Stimulated activated CD8-positive, alpha-beta memory T cell treated with anti-CD3 and anti-CD28 coated beads, Interleukin-4, amount 100 ng/mL, for 4 hours (primary cell): ENCODE measurements at regions not wholly inside any gene's neighbourhood (a gene's known extent, or its start where the extent isn't known, plus 50 kb on each side); places are given as distances from the start of the nearest gene placed in this dataset.

ENCODE experiments used
- DNase-seq, 2 donors: peaks; one replicate each; pipeline ENCODE4 v3.0.0-alpha.2; 2020; ENCODE audit warnings: low read depth in 2 of 2, low spot score in 1 of 2

DNA sequence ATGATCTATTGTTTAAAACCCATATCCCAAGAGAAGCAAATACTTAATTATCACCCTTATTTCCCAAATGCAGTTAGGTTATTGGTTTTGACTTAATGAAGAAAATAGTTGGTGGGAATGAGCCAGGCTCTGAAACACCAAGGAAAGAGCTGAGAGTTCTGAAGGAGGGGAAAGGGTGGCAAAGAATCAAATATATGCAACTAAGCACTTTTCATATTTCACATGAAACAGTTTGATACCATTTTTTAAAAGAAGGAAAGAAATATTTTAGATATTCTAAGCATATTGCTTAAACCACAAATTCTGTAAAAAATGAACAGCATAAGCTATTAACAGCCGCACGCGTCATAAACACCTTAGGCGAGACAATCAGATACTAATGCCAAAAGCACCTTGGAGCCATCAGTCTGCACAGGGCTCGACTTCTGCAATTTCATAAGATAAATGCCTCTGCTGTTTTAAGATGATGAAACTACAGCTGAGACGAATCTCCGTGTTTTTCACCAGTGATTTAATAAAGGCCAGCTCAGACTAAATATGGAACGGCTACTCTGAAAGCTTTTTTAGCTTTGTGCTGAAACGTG lies 371.7 kb downstream of the EN1 start:
- DNase-seq, result no peak

DNA sequence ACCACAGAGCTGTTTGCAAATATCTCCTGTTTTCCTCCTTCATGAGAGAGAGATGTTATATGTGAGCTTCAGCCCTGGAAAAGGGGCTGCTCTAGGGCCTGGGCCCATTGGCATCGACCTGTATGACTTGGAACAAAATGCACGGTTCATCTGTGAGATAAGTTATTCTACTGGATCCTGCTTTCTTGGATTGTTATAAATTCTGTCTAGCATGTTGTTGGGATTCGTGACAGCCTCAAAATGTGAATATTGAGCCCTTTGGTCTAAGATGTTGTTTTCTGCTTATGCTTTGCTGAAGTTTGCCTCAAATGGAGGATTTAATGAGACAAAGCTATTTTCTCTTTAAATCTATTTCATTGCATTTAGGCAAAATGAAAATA lies 372.9 kb downstream of the EN1 start:
- DNase-seq, result no peak

DNA sequence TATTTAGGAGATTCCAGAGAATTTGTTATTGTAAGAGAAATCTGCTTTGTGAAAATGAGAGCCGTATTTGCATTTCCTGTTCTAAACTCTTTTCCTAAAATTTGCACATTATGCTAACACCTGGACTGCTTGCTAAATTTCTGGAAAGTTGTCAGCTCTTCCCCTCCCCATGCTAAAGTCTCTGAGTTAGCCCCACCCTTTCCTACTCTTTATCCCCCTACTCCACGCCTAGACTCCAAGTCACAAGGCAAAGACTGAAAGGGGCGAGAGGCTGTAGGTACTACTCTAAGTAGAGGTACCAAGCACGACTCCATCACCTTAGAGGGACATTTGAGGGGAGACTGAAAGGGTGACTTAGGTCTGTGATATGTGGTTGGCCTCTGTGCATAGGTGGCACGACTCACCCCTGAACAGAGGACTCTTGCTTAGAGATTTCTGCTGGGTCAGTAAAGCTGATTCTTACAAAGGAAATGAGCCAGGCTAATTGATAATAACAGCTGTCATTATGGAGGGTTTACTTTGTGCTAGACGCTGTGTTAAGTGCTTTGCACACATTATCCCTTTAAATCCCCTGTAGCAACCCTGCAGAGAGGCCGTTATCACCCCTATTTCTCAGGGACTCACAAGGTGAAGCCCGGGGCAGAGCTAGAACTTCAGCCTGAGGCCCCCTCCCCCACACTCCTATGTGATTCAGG lies 373.5 kb downstream of the EN1 start:
- no peak for DNase-seq

DNA sequence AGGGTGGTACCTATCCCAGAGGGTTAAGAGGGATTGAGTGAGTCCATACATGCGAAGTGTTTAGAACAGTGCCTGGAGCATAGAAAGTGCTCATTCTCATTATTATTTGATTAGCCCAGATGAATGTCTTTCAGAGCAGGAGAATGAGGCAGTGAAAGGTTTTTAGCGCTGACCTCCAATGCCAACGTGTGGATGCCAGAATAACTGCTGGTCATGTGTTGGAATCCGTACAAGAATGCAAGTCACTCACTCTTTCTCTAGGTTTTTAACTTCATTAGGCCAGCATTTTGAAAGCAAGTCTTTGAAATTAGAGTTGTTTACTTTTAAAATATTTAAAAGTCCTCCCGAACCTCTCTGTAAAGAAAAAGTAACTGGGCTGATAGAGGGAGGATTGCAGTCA lies 374.2 kb downstream of the EN1 start:
- no peak for DNase-seq

DNA sequence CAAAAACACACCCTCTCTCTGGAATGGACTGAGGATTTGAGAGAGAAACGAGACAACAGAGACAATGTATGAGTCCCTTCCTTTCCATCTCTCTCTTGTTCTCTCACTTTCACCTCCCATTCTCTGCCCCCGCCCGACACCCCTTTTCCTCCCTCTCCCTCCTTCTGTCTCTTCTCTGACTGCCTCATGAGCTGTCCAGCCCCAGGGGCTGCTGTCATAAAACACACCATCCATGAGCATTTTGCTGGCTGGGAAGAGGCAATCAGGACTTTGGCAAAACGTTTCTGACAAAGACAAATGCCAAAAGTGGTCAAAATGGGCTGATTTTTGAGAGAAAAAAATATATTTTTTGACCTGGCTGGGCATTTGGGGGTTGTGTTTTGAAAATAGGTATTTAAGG lies 377.2 kb downstream of the EN1 start:
- DNase-seq, result no peak

DNA sequence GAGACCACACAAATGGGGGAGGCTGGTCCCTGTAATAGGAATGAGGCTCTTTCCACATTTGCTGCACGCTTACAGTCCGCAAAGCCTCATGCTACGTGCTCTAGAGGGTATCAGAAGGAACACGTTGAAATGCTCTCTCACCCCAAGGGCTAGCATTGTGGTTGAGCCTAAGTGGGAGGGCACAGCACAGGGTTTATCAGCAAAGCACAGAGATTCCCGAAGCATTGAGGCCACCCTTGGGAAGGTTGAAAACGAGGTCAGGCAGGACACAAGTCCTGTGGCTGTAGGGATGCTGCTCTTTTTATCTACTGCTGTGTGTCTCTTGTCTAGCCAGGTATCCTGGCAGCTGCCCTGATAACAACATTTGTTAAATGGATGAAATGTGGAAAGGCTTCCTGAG lies 378.3 kb downstream of the EN1 start:
- DNase-seq, result no peak

DNA sequence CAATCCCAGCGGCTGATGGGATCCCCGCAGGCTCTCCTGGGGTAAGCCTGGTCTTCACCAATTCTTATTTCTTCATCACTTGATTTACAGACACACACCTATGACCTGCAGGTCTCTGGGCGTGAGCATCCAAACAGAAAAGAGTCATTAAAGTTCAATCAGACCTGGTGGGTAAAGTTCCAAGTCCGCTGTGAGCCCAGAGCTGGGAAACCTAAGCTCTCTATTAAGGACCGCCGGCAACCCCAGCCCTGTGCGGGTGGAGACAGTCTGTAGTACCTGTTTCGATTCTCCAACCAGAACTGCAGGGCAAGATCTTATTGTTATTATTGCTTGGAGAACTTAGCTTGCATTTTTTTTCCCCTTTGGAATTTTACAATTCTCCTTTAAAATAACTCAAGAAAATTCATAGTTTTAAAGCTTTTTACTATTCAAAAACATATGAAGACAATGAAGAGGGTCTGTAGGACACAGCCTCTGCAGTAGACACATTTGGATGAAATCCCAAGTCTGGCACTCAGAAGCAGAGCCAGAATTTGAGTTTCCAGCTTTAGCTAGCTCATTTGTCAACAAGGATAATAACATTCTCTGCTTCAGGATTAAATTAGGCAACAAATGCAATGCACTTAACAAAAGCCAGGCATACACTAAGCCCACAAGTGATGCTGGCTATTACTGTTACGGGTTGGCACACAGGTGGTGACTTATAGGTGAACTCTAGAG lies 376.4 kb downstream of the INSIG2 start:
- no peak for DNase-seq

DNA sequence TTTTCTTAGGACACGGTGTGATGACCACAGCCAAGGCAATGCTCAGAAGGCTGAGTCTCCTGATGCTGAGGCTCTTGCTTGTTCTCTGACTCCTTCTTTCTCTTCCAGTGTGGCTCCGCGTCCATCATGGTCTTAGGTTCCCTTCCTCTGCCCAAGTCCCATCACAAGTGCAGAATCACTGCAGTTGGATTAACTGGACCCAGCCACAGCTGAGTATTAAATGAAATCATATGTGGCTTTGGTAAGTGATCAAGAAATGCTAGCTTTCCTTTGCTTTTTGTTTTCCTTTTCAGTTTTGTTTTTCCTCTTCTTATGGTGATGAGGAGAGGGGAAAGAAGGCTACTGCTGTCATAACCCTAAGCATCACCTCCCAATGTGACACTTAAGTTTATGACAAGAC lies 375.8 kb downstream of the INSIG2 start:
- DNase-seq, result no peak

DNA sequence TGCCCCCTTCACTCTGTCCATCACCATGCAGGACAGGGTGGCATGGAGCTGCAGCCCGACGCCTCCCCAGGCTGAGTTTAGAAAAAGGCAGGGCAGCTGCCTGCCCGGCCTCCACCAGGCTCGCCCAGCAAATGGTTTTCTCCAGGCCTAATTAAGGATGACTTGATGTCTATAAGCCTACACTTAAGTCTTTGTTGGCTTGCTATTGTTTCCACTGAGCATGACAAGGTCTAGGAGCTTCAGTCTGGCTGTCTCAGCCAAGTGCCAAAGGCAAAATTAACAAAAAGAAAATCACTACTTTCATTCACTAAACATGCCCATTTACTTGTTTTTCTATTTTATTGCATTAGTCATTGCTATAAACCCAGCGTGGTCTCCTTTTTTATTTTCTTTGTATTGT lies 372.2 kb downstream of the INSIG2 start:
- no peak for DNase-seq

DNA sequence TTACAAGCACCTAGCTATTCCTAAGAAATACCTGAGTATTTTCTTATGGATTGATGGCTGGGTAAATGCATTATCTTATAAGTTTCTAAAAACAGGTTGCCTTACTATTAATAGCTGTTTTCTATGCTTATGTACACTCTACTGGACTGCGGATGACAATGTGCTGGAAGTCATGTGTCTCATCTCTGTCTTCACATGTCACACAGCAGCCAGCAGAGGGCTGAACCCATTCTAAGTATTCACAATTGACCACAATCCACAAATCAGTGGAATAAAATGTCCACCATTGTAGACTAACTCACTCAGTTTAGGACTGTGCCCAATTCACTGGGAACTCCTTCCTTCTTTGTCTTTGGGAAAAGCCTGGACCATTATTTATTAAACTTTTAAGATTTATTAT lies 371.2 kb downstream of the INSIG2 start:
- DNase-seq, result no peak

DNA sequence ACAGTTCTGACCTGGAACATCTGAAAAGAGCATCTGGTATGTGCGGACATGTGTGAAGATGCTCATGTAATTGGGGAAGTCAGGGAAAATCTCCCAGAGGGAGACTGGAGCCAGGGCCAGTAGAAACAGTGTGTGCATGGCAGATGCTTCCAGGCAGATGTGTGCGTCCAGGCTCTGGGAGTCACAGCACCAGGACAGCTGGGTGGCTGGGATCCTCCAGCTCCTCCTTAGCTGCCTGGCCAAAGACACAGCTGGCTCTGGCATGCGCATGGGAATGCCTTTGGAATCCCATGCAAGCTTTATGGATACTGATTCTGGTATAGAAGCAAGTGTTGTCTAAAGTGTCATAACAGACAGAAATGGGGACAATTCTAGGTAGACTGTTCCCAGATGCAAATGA lies 369.7 kb downstream of the INSIG2 start:
- no peak for DNase-seq

DNA sequence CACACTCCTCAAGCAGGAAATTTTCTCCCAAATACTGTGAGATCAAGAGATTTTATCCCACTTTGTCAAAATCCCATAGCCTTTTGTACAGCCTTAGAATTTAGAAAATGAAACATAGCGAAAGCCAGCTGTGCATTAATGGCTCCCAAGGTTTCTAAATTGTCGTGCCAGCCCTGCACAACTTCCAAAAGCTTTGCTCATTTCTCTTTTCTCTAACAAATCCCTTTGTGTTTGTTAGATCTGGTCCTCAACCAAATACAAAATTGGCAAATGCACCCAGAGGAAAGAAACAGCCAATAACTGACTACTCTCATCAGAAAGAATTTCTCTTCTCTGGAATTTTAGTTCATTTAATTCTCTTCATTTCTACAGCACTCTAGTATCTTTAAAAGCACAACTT lies 361.1 kb downstream of the INSIG2 start:
- no peak for DNase-seq

DNA sequence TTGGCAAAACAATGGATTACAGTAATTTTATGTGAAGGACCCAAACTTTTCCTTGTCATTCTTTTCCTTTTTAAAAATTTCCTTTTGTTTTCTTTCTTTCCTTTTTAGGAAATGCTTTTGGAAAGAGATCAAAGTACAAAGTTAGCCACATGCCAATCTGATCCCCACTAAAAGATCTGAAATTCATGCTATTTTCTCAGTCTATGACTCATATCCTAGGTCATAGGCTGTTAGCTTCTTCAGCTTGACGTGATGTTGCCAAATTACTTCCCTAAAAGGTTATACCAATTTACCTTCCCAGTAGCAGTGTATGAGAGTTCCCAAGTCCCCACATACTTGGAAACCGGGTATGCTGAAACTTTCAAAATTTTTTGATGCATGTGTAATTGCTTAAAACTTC lies 355.3 kb downstream of the INSIG2 start:
- no peak for DNase-seq

DNA sequence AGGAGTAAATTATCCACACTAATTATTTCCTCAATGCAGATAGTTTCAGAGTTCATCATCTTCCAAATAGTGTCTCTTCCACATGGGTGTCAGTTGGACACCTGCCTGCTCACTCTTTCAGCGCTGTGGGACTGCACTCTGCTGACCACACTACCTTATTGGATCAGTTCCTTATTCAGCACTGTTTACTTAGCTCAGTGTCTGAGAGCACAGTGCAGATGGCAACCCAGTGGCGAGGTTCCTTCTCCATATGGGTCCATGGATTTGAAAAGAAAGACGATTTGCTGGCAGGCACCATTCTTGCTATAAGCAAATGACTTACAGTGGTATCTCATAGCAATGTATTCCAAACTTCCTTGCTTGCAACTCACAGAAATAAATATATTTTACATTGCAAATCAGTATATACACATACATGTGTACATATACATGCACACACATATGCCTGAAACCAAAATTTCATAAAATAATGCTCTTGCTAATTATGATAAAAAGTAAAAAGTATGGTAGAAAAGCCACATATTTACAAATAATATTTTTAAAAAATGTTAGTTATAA lies 354.8 kb downstream of the INSIG2 start:
- no peak for DNase-seq

DNA sequence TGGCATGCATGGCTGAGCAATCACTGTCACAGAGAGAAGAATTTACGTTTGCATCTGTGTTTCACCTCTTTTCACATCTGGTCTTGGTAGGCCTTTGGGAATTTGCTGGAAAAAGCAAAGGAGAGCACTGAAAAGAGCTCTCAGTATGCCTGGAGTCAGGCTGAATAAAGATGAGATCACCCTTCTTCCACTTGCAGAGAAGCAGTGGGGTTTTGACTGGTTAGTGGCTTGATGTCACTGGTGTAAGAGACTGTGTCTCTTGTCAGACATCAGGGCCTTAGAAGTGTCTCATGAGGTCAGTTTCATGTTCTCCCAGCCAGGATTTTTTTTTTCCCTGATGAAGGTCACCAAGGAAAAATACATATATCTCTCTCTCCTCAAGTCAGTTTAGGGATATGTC lies 353.8 kb downstream of the INSIG2 start:
- DNase-seq, result no peak

DNA sequence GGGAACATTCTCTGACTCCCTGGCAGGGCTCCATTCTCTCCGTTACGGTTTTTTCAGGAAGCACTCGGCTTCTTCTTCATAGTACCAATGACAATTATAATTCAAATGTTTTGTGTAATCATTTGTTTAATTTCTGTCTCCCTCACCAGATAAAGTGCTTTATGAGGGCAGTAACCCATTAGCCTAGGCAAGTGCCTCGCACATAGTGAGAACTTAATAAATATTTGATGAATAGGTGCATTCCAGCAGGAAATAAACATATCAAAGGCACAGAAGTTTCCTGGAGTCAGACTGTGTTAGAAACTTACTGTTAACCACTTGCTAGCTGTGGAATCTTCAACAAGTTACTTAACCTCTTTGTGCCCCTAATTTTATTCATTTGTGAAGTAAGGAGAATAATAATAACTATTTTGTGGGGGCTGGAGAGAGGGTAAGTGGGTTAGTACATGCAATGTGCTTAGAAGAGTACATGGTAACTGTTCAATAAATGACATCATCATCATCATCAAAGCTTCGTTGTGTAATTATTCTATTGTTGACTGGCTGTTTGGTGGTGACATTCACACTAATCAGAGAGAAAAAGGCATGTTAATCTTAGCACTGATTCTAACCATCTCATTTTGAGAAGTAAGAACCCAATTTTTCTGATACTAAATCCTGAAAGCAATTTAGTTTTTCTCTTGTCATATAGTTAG lies 352.3 kb downstream of the INSIG2 start:
- DNase-seq, result no peak

DNA sequence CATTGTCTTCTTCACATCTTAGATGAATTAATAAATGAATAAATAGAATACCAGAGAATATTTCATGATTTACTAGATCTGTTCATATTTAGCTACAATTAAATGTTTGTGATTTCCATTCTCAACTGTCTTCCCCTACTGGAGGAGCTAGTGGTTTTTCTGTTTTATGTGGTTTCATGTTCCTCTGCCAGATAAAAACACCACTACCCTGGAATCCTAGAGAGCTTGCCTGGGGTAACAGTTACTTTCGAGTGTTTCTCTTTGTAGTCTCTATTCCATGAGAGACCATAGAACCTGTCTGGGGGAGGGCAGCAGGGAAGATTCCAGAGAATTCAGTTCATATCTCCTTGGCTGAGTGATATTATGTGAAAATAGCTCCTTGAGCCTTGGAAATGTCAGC lies 349.2 kb downstream of the INSIG2 start:
- no peak for DNase-seq

DNA sequence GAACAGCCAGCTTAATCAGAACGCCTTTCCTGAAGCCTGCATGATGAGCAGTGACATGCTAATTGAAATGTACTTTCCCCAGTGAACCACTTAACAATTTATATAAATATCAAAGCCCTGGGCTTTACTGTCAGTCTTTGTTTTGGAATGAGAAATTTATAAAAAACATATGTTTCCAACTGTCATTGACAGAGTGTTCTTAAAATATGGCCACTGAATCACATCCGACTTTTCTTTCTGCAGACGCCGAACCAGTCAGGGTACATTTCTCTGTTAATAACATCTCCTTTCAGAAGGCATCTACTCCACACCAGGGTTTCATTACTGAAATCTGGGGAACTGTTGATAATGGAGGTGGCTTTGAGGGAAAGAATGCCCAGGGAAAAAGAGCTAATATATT lies 343.7 kb downstream of the INSIG2 start:
- DNase-seq, result no peak

DNA sequence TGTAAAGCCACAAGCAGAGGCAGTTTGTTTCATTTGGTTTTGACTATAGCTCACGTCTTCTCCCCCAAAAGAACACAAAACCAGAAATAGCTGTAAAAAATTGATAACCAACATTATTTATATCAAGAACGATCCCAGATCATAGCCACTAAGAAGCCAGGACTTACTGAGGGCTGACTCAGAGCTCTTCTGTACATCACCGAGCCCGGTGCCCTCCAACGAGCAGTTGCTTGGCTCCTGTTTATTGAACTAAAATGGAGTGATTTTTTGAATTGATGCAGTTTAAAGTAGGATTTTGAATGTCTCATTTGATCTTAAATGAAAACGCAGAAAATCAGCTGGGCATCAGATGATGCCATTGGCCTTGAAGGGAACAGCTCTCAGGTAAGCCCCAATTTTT lies 343.3 kb downstream of the INSIG2 start:
- DNase-seq, result no peak

DNA sequence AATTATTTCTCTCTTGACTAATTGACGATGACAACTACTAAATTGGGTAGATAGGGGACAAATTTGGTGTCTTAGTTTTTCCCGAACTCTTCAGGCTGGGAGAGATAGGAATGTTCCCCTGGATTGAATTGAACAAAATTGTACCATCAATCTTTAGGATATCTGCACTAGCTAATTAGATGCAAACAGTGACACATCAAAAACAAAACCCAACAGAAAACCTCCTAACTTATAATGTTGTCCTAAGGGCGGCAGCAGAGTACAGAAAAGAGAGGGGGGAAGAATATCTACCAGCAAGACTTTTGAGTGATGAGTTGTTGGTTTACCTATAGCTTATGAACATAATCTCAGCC lies 342.9 kb downstream of the INSIG2 start:
- no peak for DNase-seq

DNA sequence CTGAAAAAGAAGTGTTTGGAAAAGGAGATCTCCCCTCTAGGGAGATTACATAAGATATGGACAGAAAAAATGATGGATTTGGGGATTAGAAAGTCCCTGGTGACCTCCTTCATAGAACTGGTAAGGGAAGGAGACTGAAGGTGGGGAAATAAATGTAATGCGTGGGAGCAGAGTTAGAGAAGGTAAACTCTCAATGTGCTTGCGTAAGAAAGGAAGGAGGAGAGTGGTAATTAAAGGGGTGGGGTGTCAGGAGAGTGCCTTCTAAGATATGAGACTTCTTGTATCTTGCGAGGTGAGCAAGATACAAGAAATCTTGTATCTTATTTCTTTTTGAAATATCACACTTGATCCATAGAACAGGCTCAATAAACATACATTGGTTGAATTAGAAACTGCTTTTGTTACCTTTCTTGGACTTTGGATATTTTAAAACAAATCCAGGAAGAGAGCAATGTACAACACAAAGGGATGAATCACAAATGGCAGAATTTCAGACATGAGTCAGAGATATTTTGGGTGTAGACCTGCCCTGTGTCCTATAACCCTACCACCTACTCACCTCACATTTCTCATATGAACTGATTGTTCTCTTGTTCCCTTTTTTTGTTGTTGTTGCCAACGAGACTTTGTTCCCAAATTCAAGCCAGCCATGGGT lies 342.4 kb downstream of the INSIG2 start:
- no peak for DNase-seq
